ENCODE measurements at regions not wholly inside any gene's neighbourhood (a gene's known extent, or its start where the extent isn't known, plus 50 kb on each side); places are given as distances from the start of the nearest gene placed in this dataset.

GRCh38 chr1:79657951-79658658 is 651.6 kb upstream of the ADGRL4 start:
- H3K4me1 ChIP-seq (replicated peaks in 1 of 2), result no peaks in the 10 kb centered on the region
- H3K4me3 ChIP-seq, result no peak overlapping the region
- H3K9me3 ChIP-seq (replicated peaks in 1 of 3), result no peaks in the 10 kb centered on the region
- 63 to 75% (median 71%) methylated on average over 2 of the region's 2 CpGs for WGBS, 4 donors
- no peak overlapping the region for H3K27ac ChIP-seq
- no peaks in the 10 kb centered on the region for H3K36me3 ChIP-seq (replicated peaks in 1 of 2)
- H3K27me3 ChIP-seq, result no peaks in the 10 kb centered on the region
- intact Hi-C loops (cut with DNase I), result no loop called here
- no peak for DNase-seq
- TF ChIP-seq CTCF (IDR thresholded peaks at IDR 0.05), result no peak
- TF ChIP-seq POLR2A (IDR thresholded peaks at IDR 0.05), result no peak

GRCh38 chr1:79655876-79656275 is 649.3 kb upstream of the ADGRL4 start:
- intact Hi-C loops (cut with DNase I), result no loop called here
- WGBS, 4 donors, result 43 to 54% (median 52%) methylated on average over 2 of the region's 2 CpGs
- Histone ChIP-seq H3K4me1 (replicated peaks in 1 of 2) (no peaks in the 10 kb centered on the region), H3K36me3 (replicated peaks in 1 of 2) (no peaks in the 10 kb centered on the region), H3K27ac (no peak overlapping the region), H3K27me3 (no peaks in the 10 kb centered on the region), H3K9me3 (replicated peaks in 1 of 3) (no peaks in the 10 kb centered on the region), H3K4me3 (no peak overlapping the region)
- no peak for DNase-seq
- TF ChIP-seq POLR2A (IDR thresholded peaks at IDR 0.05) (no peak), CTCF (IDR thresholded peaks at IDR 0.05) (no peak)

- no peaks in the 10 kb centered on the region for H3K9me3 ChIP-seq (replicated peaks in 1 of 3)
- DNase-seq, result no peak
- no peaks in the 10 kb centered on the region for H3K27me3 ChIP-seq
- H3K4me1 ChIP-seq (replicated peaks in 1 of 2), result no peaks in the 10 kb centered on the region
- H3K4me3 ChIP-seq, result no peak overlapping the region
- TF ChIP-seq POLR2A (IDR thresholded peaks at IDR 0.05), result no peak
- no peak for TF ChIP-seq CTCF (IDR thresholded peaks at IDR 0.05)
- no peak overlapping the region for H3K27ac ChIP-seq
- no peaks in the 10 kb centered on the region for H3K36me3 ChIP-seq (replicated peaks in 1 of 2)
- WGBS, 4 donors, result 47 to 59% (median 49%) methylated on average over 3 of the region's 3 CpGs
- intact Hi-C loops (cut with DNase I), result no loop called here
Measured at GRCh38 chr1:79652426-79652825, 645.9 kb upstream of the ADGRL4 start.

- Histone ChIP-seq H3K27ac (no peak overlapping the region), H3K36me3 (replicated peaks in 1 of 2) (no peaks in the 10 kb centered on the region), H3K4me3 (no peak overlapping the region), H3K9me3 (replicated peaks in 1 of 3) (no peaks in the 10 kb centered on the region), H3K4me1 (replicated peaks in 1 of 2) (no peaks in the 10 kb centered on the region), H3K27me3 (no peaks in the 10 kb centered on the region)
- WGBS, 4 donors, result 84 to 97% (median 94%) methylated on average over 1 of the region's 1 CpG
- TF ChIP-seq POLR2A (IDR thresholded peaks at IDR 0.05), result no peak
- no peak for TF ChIP-seq CTCF (IDR thresholded peaks at IDR 0.05)
- DNase-seq, result no peak
- intact Hi-C loops (cut with DNase I), result no loop called here
Measured at GRCh38 chr1:79648126-79648525, 641.6 kb upstream of the ADGRL4 start.

Measured in adrenal gland (tissue), 9 donors.